K562 (cell line): ENCODE measurements at regions not wholly inside any gene's neighbourhood (a gene's known extent, or its start where the extent isn't known, plus 50 kb on each side); places are given as distances from the start of the nearest gene placed in this dataset.

Experiments
- ATAC-seq: fragments of 200-7000 bp; cut with Tn5 transposase; 3 replicates; pipeline ENCODE4 v1.9.1; 2020; ENCODE audit warnings: moderate library complexity
- BruUV-seq: library from RNA; stranded (reverse); fragments of 400-500 nt; replicated peaks from 2 replicates; lab custom pipeline; 2021; lab: Mats Ljungman, UMichigan
- CTCF ChIA-PET: fragments of 300-600 bp; formaldehyde crosslinking; extraction: SDS; loops from one replicate; lab custom pipeline; 2021; ENCODE audit warnings: low intra/inter-chr PET ratio; lab: Yijun Ruan, JAX
- POLR2A ChIA-PET: fragments of 300-600, 350-650 bp; sonication (Branson Sonifier 250); formaldehyde crosslinking; extraction: SDS; loops from one replicate; lab custom pipeline; 2021; ENCODE audit warnings: antibody characterized with exemption, inconsistent platforms; lab: Yijun Ruan, JAX
- DNase-seq, 4 experiments: peaks; one replicate each; pipeline versions ENCODE4 v3.0.0 to v3.0.0-alpha.2; 2011 to 2018; ENCODE audit warnings: low spot score in 3 of 4, mixed read lengths in 3 of 4; ENCODE audit errors: extremely low read depth in 1 of 4
- FAIRE-seq: peaks from 2 replicates; lab custom pipeline; 2011; peaks lifted over from hg19 to GRCh38; lab: Jason Lieb, UNC
- H2AFZ ChIP-seq: 2 replicates; pipeline ENCODE4 v1.6.0; 2011; ENCODE audit warnings: low read depth, low read length, control low read depth, inconsistent platforms
- H3K27ac ChIP-seq: fragments of 200-600 bp; 3 replicates; pipeline ENCODE4 v1.8.0; 2011; ENCODE audit warnings: low read depth, mild to moderate bottlenecking, control low read depth, inconsistent platforms, low read length, moderate library complexity, mixed read lengths; ENCODE audit errors: extremely low read depth
- H3K27me3 ChIP-seq, 2 experiments: fragments of 300-600 bp in 1 of 2; 2 replicates in 1 of 2; 3 replicates in 1 of 2; pipeline versions ENCODE4 v1.6.0 to v1.8.0; 2011; ENCODE audit warnings: inconsistent platforms in 2 of 2, low read length in 2 of 2, mild to moderate bottlenecking in 1 of 2, mixed read lengths in 1 of 2, moderate library complexity in 1 of 2; ENCODE audit not compliant: control insufficient read depth in 2 of 2, insufficient read depth in 2 of 2
- H3K36me3 ChIP-seq: fragments of 300-600 bp; 3 replicates; pipeline ENCODE4 v1.8.0; 2011; ENCODE audit warnings: mild to moderate bottlenecking, low read length, inconsistent platforms; ENCODE audit not compliant: control insufficient read depth, insufficient read depth
- H3K4me1 ChIP-seq, 2 experiments: fragments of 200-600 bp in 1 of 2; replicated peaks in 1 of 2; 2 replicates in 1 of 2; 3 replicates in 1 of 2; pipeline versions ENCODE4 v1.5.1 to v1.8.0; 2011; ENCODE audit warnings: inconsistent platforms in 2 of 2, low read length in 2 of 2, mild to moderate bottlenecking in 1 of 2, mixed read lengths in 1 of 2, moderate library complexity in 1 of 2; ENCODE audit not compliant: control insufficient read depth in 2 of 2, insufficient read depth in 2 of 2
- H3K4me2 ChIP-seq: 2 replicates; pipeline ENCODE4 v1.6.1; 2011; ENCODE audit warnings: low read length, control low read depth, inconsistent platforms, mixed read lengths; ENCODE audit not compliant: insufficient read depth
- H3K4me3 ChIP-seq: fragments of 200-600 bp; sonication (generic), shearing (Covaris generic); 2 replicates; pipeline ENCODE4 v1.5.1; 2016; ENCODE audit warnings: control low read depth, inconsistent platforms
- H3K79me2 ChIP-seq: fragments of 200-600 bp; 3 replicates; pipeline ENCODE4 v1.8.0; 2011; ENCODE audit warnings: low read length, inconsistent platforms; ENCODE audit not compliant: control insufficient read depth, insufficient read depth
- H3K9ac ChIP-seq, 2 experiments: 2 replicates each; pipeline versions ENCODE4 v1.6.0 to v1.6.1; 2011; ENCODE audit warnings: low read depth in 2 of 2, low read length in 2 of 2, control low read depth in 1 of 2, inconsistent platforms in 1 of 2, mild to moderate bottlenecking in 1 of 2, mixed read lengths in 1 of 2; ENCODE audit not compliant: insufficient read depth in 1 of 2
- H3K9me1 ChIP-seq: one replicate; pipeline ENCODE4 v1.6.0; 2011; ENCODE audit warnings: inconsistent platforms, mild to moderate bottlenecking, low read length, moderate library complexity; ENCODE audit not compliant: control insufficient read depth, insufficient read depth
- H3K9me3 ChIP-seq: replicated peaks from 2 replicates; pipeline ENCODE4 v1.5.1; 2011; ENCODE audit warnings: low read depth, low read length, inconsistent platforms; ENCODE audit not compliant: control insufficient read depth, insufficient read depth
- H4K20me1 ChIP-seq: replicated peaks from 2 replicates; pipeline ENCODE4 v1.6.1; 2011; ENCODE audit warnings: low read length, inconsistent platforms, mixed read lengths; ENCODE audit not compliant: control insufficient read depth, insufficient read depth
- ARID2 ChIP-seq: fragments of 450-650 bp; IDR thresholded peaks from 2 replicates; pipeline ENCODE4 v1.6.1; 2017; ENCODE audit warnings: antibody characterized with exemption, mild to moderate bottlenecking
- BRD9 ChIP-seq: fragments of 450-650 bp; IDR thresholded peaks from 2 replicates; pipeline ENCODE4 v1.6.1; 2018; ENCODE audit warnings: low read depth; ENCODE audit not compliant: partially characterized antibody
- FOS ChIP-seq: IDR thresholded peaks from 3 replicates; pipeline ENCODE4 v1.6.1; 2011; ENCODE audit not compliant: insufficient read length; ENCODE audit errors: extremely low read depth
- GATAD2A ChIP-seq: fragments of 450-650 bp; IDR thresholded peaks from 2 replicates; pipeline ENCODE4 v1.6.1; 2017
- HIVEP1 ChIP-seq: fragments of 250-450 bp; sonication (Bioruptor Pico); IDR thresholded peaks from 2 replicates; pipeline ENCODE4 v1.4.0; 2020; ENCODE audit warnings: mild to moderate bottlenecking
- PCBP2 ChIP-seq: fragments of 200-400 bp; formaldehyde crosslinking; IDR thresholded peaks from 2 replicates; pipeline ENCODE4 v1.6.1; 2018; ENCODE audit warnings: low read length, low read depth, mild to moderate bottlenecking, moderate library complexity; ENCODE audit not compliant: poor library complexity, severe bottlenecking
- SAP30 ChIP-seq: fragments of 200-600 bp; sonication (generic); IDR thresholded peaks from 2 replicates; pipeline ENCODE4 v1.6.1; 2012; ENCODE audit warnings: borderline replicate concordance, low read depth, mild to moderate bottlenecking, moderate library complexity, low read length, control low read depth, inconsistent platforms; ENCODE audit not compliant: insufficient read depth, poor library complexity, severe bottlenecking
- SRSF7 ChIP-seq: fragments of 200-400 bp; formaldehyde crosslinking; optimal IDR thresholded peaks from 2 replicates; pipeline ENCODE3; 2017; ENCODE audit warnings: mild to moderate bottlenecking, low read depth, low read length
- TAF1 ChIP-seq: IDR thresholded peaks from 2 replicates; pipeline ENCODE4 v1.6.1; 2011; ENCODE audit warnings: mild to moderate bottlenecking, low read length, moderate library complexity; ENCODE audit not compliant: insufficient read depth, control insufficient read depth, severe bottlenecking; ENCODE audit errors: extremely low read depth
- ZC3H11A ChIP-seq: IDR thresholded peaks from 2 replicates; pipeline ENCODE4 v1.6.1; 2012; ENCODE audit warnings: low read depth, low read length, improper control_type of control experiment
- ZC3H4 ChIP-seq: sonication (generic); formaldehyde crosslinking; IDR thresholded peaks from 2 replicates; pipeline ENCODE4 v1.9.0; 2021; ENCODE audit warnings: missing genetic modification reagents, borderline replicate concordance
- ZNF23 ChIP-seq: fragments of 250-450 bp; sonication (Bioruptor Pico); IDR thresholded peaks from 2 replicates; pipeline ENCODE4 v1.4.0; 2020; ENCODE audit warnings: mild to moderate bottlenecking
- ZNF3 ChIP-seq: fragments of 250-450 bp; sonication (Bioruptor Pico); IDR thresholded peaks from 2 replicates; pipeline ENCODE4 v1.5.0; 2021; ENCODE audit warnings: mild to moderate bottlenecking, moderate library complexity
- ZNF507 ChIP-seq: conservative IDR thresholded peaks from 2 replicates; pipeline ENCODE4 v1.6.1; 2017; ENCODE audit warnings: missing genetic modification characterization, missing compliant biosample characterization
- ZNF699 ChIP-seq: fragments of 250-450 bp; sonication (Bioruptor Pico); IDR thresholded peaks from 2 replicates; pipeline ENCODE4 v1.8.0; 2021; ENCODE audit warnings: mild to moderate bottlenecking, moderate library complexity; ENCODE audit not compliant: insufficient replicate concordance
- WGBS: fragments of 100-300 bp; shearing (Covaris generic); methylation state at CpG from one replicate; pipeline ENCODE4 v1.1.6; 2016; ENCODE audit warnings: low coverage, mixed read lengths; ENCODE audit not compliant: insufficient coverage; ENCODE audit errors: missing lambda C conversion rate; 5-methylcytosine and 5-hydroxymethylcytosine counted together
- in situ Hi-C: fragments of 300-500 bp; cut with MboI; formaldehyde crosslinking; loops from 4 replicates; pipeline ENCODE4 v1.15.0; 2018; ENCODE audit warnings: inconsistent platforms, mixed read lengths
- intact Hi-C: fragments of 100-400 bp; cut with micrococcal nuclease; formaldehyde crosslinking; loops from 2 replicates; pipeline ENCODE4 v1.14.2; 2022
- TF ChIP-seq, protein P1 (sequence below): fragments of 450-650 bp; IDR thresholded peaks from 2 replicates; pipeline ENCODE4 v1.6.1; 2017; ENCODE audit warnings: mild to moderate bottlenecking, moderate library complexity

DNA sequence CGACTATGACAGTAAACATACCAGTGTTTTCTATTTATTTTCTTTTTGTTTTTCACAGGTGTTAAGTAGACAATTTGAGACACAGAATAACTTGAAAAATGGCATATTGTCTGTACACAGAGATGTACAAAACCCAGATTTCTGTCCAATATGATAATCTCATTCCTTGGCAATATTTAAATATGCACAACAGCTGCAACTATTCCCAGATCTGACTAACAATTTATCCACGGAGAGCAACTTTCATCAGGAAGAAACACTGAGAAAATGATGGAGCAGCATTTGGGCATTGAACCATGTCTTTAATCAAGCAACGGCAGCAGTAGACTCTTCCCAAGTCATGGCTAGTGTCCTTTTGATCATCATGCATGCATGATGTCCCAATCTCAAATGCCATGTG is 452.6 kb downstream of the ZPLD1 start:
- ATAC-seq (no peak), DNase-seq (no peak), FAIRE-seq (no peak)
- no peaks in the 10 kb centered on the region; the same call in 1 of the 2 replicates for H3K9me3 ChIP-seq
- in situ Hi-C loops (no loop called here), intact Hi-C loops (no loop called here)
- no peak overlapping the region for H3K4me3 ChIP-seq
- H3K4me1 ChIP-seq, result no peaks in the 10 kb centered on the region
- H3K4me2 ChIP-seq, result no peak overlapping the region
- no peak for TF ChIP-seq SAP30
- TF ChIP-seq ZC3H11A, result no peak
- TF ChIP-seq PCBP2, result no peak
- TF ChIP-seq ZC3H4 (CRISPR knock-in tag), result no peak
- TF ChIP-seq, protein P1, sequence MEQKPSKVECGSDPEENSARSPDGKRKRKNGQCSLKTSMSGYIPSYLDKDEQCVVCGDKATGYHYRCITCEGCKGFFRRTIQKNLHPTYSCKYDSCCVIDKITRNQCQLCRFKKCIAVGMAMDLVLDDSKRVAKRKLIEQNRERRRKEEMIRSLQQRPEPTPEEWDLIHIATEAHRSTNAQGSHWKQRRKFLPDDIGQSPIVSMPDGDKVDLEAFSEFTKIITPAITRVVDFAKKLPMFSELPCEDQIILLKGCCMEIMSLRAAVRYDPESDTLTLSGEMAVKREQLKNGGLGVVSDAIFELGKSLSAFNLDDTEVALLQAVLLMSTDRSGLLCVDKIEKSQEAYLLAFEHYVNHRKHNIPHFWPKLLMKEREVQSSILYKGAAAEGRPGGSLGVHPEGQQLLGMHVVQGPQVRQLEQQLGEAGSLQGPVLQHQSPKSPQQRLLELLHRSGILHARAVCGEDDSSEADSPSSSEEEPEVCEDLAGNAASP, result no peak
- no peak for TF ChIP-seq ARID2
- no peak for TF ChIP-seq FOS
- no peak for TF ChIP-seq HIVEP1 (CRISPR knock-in tag)
- TF ChIP-seq ZNF3, result no peak
- no peak for TF ChIP-seq ZNF507 (tag)
- TF ChIP-seq SRSF7, result no peak
- no peak for TF ChIP-seq ZNF699 (CRISPR knock-in tag)
- TF ChIP-seq TAF1, result no peak
- TF ChIP-seq ZNF23 (CRISPR knock-in tag), result no peak
- no peak for TF ChIP-seq GATAD2A
- TF ChIP-seq BRD9, result no peak
- CTCF ChIA-PET, result no interaction called here
- no peak overlapping the region for H2AFZ ChIP-seq
- POLR2A ChIA-PET, result no interaction called here
- no peak overlapping the region for H3K27ac ChIP-seq
- H3K9ac ChIP-seq, result no peak overlapping the region
- no peaks in the 10 kb centered on the region for H4K20me1 ChIP-seq
- no peaks in the 10 kb centered on the region for H3K79me2 ChIP-seq
- BruUV-seq, result no TSS peak
- H3K9me1 ChIP-seq, result no peaks in the 10 kb centered on the region
- no peaks in the 10 kb centered on the region for H3K27me3 ChIP-seq
- no peaks in the 10 kb centered on the region for H3K36me3 ChIP-seq
- 0% methylated on average over 3 of the region's 3 CpGs for WGBS
